ENCODE measurements at regions not wholly inside any gene's neighbourhood (a gene's known extent, or its start where the extent isn't known, plus 50 kb on each side); places are given as distances from the start of the nearest gene placed in this dataset.

DNA sequence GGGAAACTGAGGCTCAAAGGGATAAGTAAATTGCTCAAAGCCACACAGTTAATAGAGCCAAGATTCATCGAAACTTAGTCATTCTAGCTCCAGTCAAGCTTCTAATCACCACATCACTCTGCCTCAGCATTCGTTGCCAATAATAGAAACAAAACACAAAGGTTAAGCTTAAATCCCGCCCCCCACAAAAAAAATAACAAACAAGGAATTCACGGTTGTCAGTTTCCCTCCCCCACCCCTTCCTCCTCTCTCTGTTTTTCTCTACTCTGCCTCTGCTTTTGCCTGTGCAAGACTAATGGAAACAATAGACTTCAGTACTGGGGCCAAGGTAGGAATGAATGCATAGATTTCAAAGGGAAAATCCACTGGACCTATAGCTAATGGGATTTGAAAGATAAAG, 70.7 kb upstream of the ZNF644 start:
- DNase-seq = no peak
- Histone ChIP-seq H3K27ac (no peak overlapping the region), H3K9me3 (peaks cover 0 to 14% (median 5%) of the 10 kb centered on the region in 4 donors), H3K4me1 (peaks cover 0 to 10% (median 2%) of the 10 kb centered on the region in 4 donors), H3K36me3 (no peaks in the 10 kb centered on the region), H3K27me3 (no peaks in the 10 kb centered on the region), H3K4me3 (no peak overlapping the region)
- WGBS, 5 donors = 13 to 28% (median 17%) methylated on average over 4 of the region's 4 CpGs
- intact Hi-C loops (cut with DNase I; ENCODE audit: low total_unique reads) = no loop called here
- TF ChIP-seq, protein P1, sequence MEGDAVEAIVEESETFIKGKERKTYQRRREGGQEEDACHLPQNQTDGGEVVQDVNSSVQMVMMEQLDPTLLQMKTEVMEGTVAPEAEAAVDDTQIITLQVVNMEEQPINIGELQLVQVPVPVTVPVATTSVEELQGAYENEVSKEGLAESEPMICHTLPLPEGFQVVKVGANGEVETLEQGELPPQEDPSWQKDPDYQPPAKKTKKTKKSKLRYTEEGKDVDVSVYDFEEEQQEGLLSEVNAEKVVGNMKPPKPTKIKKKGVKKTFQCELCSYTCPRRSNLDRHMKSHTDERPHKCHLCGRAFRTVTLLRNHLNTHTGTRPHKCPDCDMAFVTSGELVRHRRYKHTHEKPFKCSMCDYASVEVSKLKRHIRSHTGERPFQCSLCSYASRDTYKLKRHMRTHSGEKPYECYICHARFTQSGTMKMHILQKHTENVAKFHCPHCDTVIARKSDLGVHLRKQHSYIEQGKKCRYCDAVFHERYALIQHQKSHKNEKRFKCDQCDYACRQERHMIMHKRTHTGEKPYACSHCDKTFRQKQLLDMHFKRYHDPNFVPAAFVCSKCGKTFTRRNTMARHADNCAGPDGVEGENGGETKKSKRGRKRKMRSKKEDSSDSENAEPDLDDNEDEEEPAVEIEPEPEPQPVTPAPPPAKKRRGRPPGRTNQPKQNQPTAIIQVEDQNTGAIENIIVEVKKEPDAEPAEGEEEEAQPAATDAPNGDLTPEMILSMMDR (IDR thresholded peaks at IDR 0.05) = no peak
- no peak for TF ChIP-seq POLR2A (IDR thresholded peaks at IDR 0.05)
- TF ChIP-seq POLR2AphosphoS5 (IDR thresholded peaks at IDR 0.05) = no peak
- TF ChIP-seq EP300 (IDR thresholded peaks at IDR 0.05) = no peak

DNA sequence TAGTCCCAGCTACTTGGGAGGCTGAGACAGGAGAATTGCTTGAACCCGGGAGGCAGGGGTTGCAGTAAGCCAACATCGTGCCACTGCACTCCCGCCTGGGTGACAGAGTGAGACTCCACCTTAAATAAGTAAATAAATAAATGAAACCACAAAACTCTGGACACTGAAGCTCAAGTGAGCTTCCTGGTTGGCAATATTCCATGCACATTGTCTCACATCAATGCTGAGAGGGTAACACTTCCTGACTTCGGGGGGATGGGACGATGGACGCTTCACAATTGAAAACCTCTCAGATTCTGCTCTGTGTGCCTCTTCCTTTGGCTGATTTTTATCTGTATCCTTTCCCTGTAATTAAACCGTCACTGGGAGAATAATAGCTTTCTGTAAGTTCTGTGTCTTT, 70.0 kb upstream of the ZNF644 start:
- TF ChIP-seq EP300 (IDR thresholded peaks at IDR 0.05) = no peak
- no peak for TF ChIP-seq POLR2A (IDR thresholded peaks at IDR 0.05)
- TF ChIP-seq, protein P1 (IDR thresholded peaks at IDR 0.05) = no peak
- no peak for TF ChIP-seq POLR2AphosphoS5 (IDR thresholded peaks at IDR 0.05)

GRCh38 chr1:91080650-91081049, 58.8 kb upstream of the ZNF644 start:
- H3K27me3 ChIP-seq = no peaks in the 10 kb centered on the region
- no peaks in the 10 kb centered on the region for H3K36me3 ChIP-seq
- no peaks in the 10 kb centered on the region for H3K4me1 ChIP-seq
- intact Hi-C loops (cut with DNase I; ENCODE audit: low total_unique reads) = no loop called here
- no peak overlapping the region for H3K4me3 ChIP-seq
- no peak overlapping the region for H3K27ac ChIP-seq
- 77 to 86% (median 82%) methylated on average over 3 of the region's 3 CpGs for WGBS, 5 donors
- TF ChIP-seq, protein P1 (IDR thresholded peaks at IDR 0.05) = no peak
- TF ChIP-seq POLR2AphosphoS5 (IDR thresholded peaks at IDR 0.05) (no peak), EP300 (IDR thresholded peaks at IDR 0.05) (no peak), POLR2A (IDR thresholded peaks at IDR 0.05) (no peak)
- DNase-seq = no peak
- no peaks in the 10 kb centered on the region for H3K9me3 ChIP-seq

More for the DNA sequence above, 70.0 kb upstream of the ZNF644 start:
- Histone ChIP-seq H3K4me1 (peaks cover 0 to 10% (median 2%) of the 10 kb centered on the region in 4 donors), H3K9me3 (peaks cover 0 to 17% (median 5%) of the 10 kb centered on the region in 4 donors), H3K27ac (no peak overlapping the region), H3K36me3 (no peaks in the 10 kb centered on the region), H3K27me3 (no peaks in the 10 kb centered on the region), H3K4me3 (no peak overlapping the region)
- DNase-seq = peak; percentile 25 to 29
- WGBS, 5 donors = 40 to 60% (median 52%) methylated on average over 7 of the region's 7 CpGs
- intact Hi-C loops (cut with DNase I; ENCODE audit: low total_unique reads) = no loop called here

- Histone ChIP-seq H3K9me3 (no peaks in the 10 kb centered on the region), H3K4me3 (no peak overlapping the region), H3K27ac (no peak overlapping the region), H3K4me1 (no peaks in the 10 kb centered on the region), H3K36me3 (no peaks in the 10 kb centered on the region), H3K27me3 (no peaks in the 10 kb centered on the region)
- 92 to 97% (median 95%) methylated on average over 13 of the region's 13 CpGs for whole genome bisulfite sequencing, 5 donors
- TF ChIP-seq EP300 (IDR thresholded peaks at IDR 0.05) (no peak), POLR2AphosphoS5 (IDR thresholded peaks at IDR 0.05) (no peak), POLR2A (IDR thresholded peaks at IDR 0.05) (no peak)
- TF ChIP-seq, protein P1 (IDR thresholded peaks at IDR 0.05) = no peak
- intact Hi-C loops (cut with DNase I; ENCODE audit: low total_unique reads) = no loop called here
- no peak for DNase-seq
These were observed 57.0 kb upstream of the ZNF644 start for GRCh38 chr1:91078859-91079258.
